ENCODE measurements at regions not wholly inside any gene's neighbourhood (a gene's known extent, or its start where the extent isn't known, plus 50 kb on each side); places are given as distances from the start of the nearest gene placed in this dataset.

DNA sequence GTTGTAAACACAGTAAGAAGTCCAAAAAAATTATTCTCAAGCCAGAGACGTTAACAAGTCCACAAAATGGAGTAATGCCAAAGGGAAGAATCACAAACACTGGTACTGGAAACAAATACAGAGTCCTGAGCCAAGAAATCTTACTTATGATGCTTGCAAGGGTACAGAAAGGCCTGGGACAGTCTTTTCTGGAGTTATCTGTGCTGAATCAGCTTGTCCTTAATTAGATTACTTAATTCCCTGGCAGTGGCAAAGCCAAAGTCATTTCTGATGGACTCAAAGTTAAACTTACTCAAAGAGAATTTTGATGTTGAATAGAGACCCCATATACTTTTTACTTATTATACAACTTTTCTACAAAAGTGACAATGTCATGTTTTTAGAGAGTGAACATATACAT, 610.5 kb upstream of the ITGA1 start:
- no peaks in the 10 kb centered on the region for H3K9me3 ChIP-seq (ENCODE audit: control insufficient read depth in 5 of 5, low read length in 5 of 5)
- H3K4me1 ChIP-seq (ENCODE audit: control insufficient read depth in 5 of 5, insufficient read depth in 5 of 5, low read length in 5 of 5): no peaks in the 10 kb centered on the region
- H3K9ac ChIP-seq (ENCODE audit: low read length in 5 of 5): no peak overlapping the region
- no peak overlapping the region for H3K4me3 ChIP-seq (ENCODE audit: low read depth in 1 of 5, low read length in 5 of 5)
- no peaks in the 10 kb centered on the region for H3K27me3 ChIP-seq (ENCODE audit: control insufficient read depth in 5 of 5, insufficient read depth in 4 of 5, low read length in 5 of 5)
- no peaks in the 10 kb centered on the region for H3K36me3 ChIP-seq (ENCODE audit: control insufficient read depth in 5 of 5, insufficient read depth in 5 of 5, low read length in 5 of 5)
- no peak overlapping the region for H3K27ac ChIP-seq (ENCODE audit: low read depth, low read length)

- Histone ChIP-seq H3K27ac (ENCODE audit: low read depth, low read length) (no peak overlapping the region), H3K27me3 (ENCODE audit: control insufficient read depth in 5 of 5, insufficient read depth in 4 of 5, low read length in 5 of 5) (no peaks in the 10 kb centered on the region), H3K9ac (ENCODE audit: low read length in 5 of 5) (no peak overlapping the region)
Measured at GRCh38 chr5:52181403-52181802, 606.3 kb upstream of the ITGA1 start.

DNA sequence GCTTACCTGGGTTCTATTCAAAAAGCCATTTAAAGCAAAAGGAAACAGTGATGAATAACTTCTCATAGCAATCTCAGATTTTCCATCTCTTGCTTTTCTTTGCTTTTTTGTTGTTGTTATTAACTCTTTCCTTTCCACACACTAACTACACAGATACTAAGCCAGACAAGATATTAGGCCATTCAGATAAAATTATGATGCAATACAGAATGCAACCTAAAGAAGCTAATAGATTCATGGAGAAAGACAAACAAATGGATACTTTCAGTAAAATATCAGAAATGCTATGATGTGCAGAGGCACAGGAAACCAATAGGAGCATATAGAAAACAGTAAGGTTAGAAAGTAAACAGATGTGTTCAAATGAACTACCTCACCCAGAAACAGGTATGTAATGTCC, 597.0 kb upstream of the ITGA1 start:
- Histone ChIP-seq H3K9ac (ENCODE audit: low read length in 5 of 5) (no peak overlapping the region), H3K27me3 (ENCODE audit: control insufficient read depth in 5 of 5, insufficient read depth in 4 of 5, low read length in 5 of 5) (no peaks in the 10 kb centered on the region)

More at GRCh38 chr5:52181403-52181802, 606.3 kb upstream of the ITGA1 start:
- Histone ChIP-seq H3K4me1 (ENCODE audit: control insufficient read depth in 5 of 5, insufficient read depth in 5 of 5, low read length in 5 of 5) (no peaks in the 10 kb centered on the region), H3K4me3 (ENCODE audit: low read depth in 1 of 5, low read length in 5 of 5) (no peak overlapping the region), H3K36me3 (ENCODE audit: control insufficient read depth in 5 of 5, insufficient read depth in 5 of 5, low read length in 5 of 5) (no peaks in the 10 kb centered on the region), H3K9me3 (ENCODE audit: control insufficient read depth in 5 of 5, low read length in 5 of 5) (peaks cover 0 to 2% (median 0%) of the 10 kb centered on the region in 5 donors)

DNA sequence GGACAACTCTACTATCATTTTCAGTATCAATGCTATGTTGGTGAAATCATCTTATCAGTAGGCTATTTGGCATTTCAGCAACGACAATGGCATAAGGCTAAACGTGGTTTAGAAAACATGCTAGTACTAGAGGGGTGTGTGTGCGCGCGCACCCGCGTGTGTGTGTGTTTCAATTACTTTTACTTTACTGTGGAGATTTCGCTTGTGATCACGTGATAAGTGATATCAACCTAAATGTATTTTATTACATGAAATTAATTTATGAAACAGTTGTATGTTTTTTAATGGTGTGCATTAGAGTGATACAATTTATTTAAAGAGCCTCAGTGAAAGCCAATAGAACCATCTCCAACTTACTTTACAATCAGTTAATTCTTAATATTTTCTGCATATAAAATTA, 587.9 kb upstream of the ITGA1 start:
- H3K9ac ChIP-seq (ENCODE audit: low read length in 5 of 5): no peak overlapping the region
- no peaks in the 10 kb centered on the region for H3K4me1 ChIP-seq (ENCODE audit: control insufficient read depth in 5 of 5, insufficient read depth in 5 of 5, low read length in 5 of 5)
- no peaks in the 10 kb centered on the region for H3K36me3 ChIP-seq (ENCODE audit: control insufficient read depth in 5 of 5, insufficient read depth in 5 of 5, low read length in 5 of 5)
- H3K27me3 ChIP-seq (ENCODE audit: control insufficient read depth in 5 of 5, insufficient read depth in 4 of 5, low read length in 5 of 5): no peaks in the 10 kb centered on the region
- no peak overlapping the region for H3K27ac ChIP-seq (ENCODE audit: low read depth, low read length)
- no peak overlapping the region for H3K4me3 ChIP-seq (ENCODE audit: low read depth in 1 of 5, low read length in 5 of 5)
- H3K9me3 ChIP-seq (ENCODE audit: control insufficient read depth in 5 of 5, low read length in 5 of 5): no peaks in the 10 kb centered on the region

More for the DNA sequence above, 597.0 kb upstream of the ITGA1 start:
- Histone ChIP-seq H3K4me3 (ENCODE audit: low read depth in 1 of 5, low read length in 5 of 5) (no peak overlapping the region), H3K4me1 (ENCODE audit: control insufficient read depth in 5 of 5, insufficient read depth in 5 of 5, low read length in 5 of 5) (no peaks in the 10 kb centered on the region), H3K36me3 (ENCODE audit: control insufficient read depth in 5 of 5, insufficient read depth in 5 of 5, low read length in 5 of 5) (no peaks in the 10 kb centered on the region), H3K27ac (ENCODE audit: low read depth, low read length) (no peak overlapping the region), H3K9me3 (ENCODE audit: control insufficient read depth in 5 of 5, low read length in 5 of 5) (peaks cover 0 to 2% (median 0%) of the 10 kb centered on the region in 5 donors)

GRCh38 chr5:52202256-52202655, 585.5 kb upstream of the ITGA1 start:
- H3K4me3 ChIP-seq (ENCODE audit: low read depth in 1 of 5, low read length in 5 of 5): no peak overlapping the region
- H3K4me1 ChIP-seq (ENCODE audit: control insufficient read depth in 5 of 5, insufficient read depth in 5 of 5, low read length in 5 of 5): no peaks in the 10 kb centered on the region
- no peak overlapping the region for H3K9ac ChIP-seq (ENCODE audit: low read length in 5 of 5)
- no peaks in the 10 kb centered on the region for H3K9me3 ChIP-seq (ENCODE audit: control insufficient read depth in 5 of 5, low read length in 5 of 5)
- H3K27ac ChIP-seq (ENCODE audit: low read depth, low read length): no peak overlapping the region
- H3K36me3 ChIP-seq (ENCODE audit: control insufficient read depth in 5 of 5, insufficient read depth in 5 of 5, low read length in 5 of 5): no peaks in the 10 kb centered on the region
- H3K27me3 ChIP-seq (ENCODE audit: control insufficient read depth in 5 of 5, insufficient read depth in 4 of 5, low read length in 5 of 5): no peaks in the 10 kb centered on the region

GRCh38 chr5:52204310-52204709, 583.4 kb upstream of the ITGA1 start:
- H3K4me1 ChIP-seq (ENCODE audit: control insufficient read depth in 5 of 5, insufficient read depth in 5 of 5, low read length in 5 of 5): no peaks in the 10 kb centered on the region
- no peaks in the 10 kb centered on the region for H3K9me3 ChIP-seq (ENCODE audit: control insufficient read depth in 5 of 5, low read length in 5 of 5)
- H3K36me3 ChIP-seq (ENCODE audit: control insufficient read depth in 5 of 5, insufficient read depth in 5 of 5, low read length in 5 of 5): no peaks in the 10 kb centered on the region
- no peak overlapping the region for H3K4me3 ChIP-seq (ENCODE audit: low read depth in 1 of 5, low read length in 5 of 5)
- H3K27me3 ChIP-seq (ENCODE audit: control insufficient read depth in 5 of 5, insufficient read depth in 4 of 5, low read length in 5 of 5): no peaks in the 10 kb centered on the region
- H3K9ac ChIP-seq (ENCODE audit: low read length in 5 of 5): no peak overlapping the region
- no peak overlapping the region for H3K27ac ChIP-seq (ENCODE audit: low read depth, low read length)
